Upper lobe of right lung (tissue), 1 donor: ENCODE measurements at regions not wholly inside any gene's neighbourhood (a gene's known extent, or its start where the extent isn't known, plus 50 kb on each side); places are given as distances from the start of the nearest gene placed in this dataset.

ENCODE experiments used
- ATAC-seq: fragments of 200-7000 bp; cut with Tn5 transposase; one replicate; pipeline ENCODE4 v1.9.1; 2020; ENCODE audit warnings: mild to moderate bottlenecking, moderate library complexity
- DNase-seq: peaks from one replicate; pipeline ENCODE4 v3.0.0-alpha.2; 2020
- H3K27ac ChIP-seq: fragments of 200-600 bp; one replicate; pipeline ENCODE4 v1.8.0; 2022
- H3K27me3 ChIP-seq: fragments of 200-600 bp; one replicate; pipeline ENCODE4 v1.8.0; 2022; ENCODE audit warnings: mild to moderate bottlenecking
- H3K36me3 ChIP-seq: fragments of 200-600 bp; one replicate; pipeline ENCODE4 v1.8.0; 2022
- H3K4me1 ChIP-seq: fragments of 200-600 bp; one replicate; pipeline ENCODE4 v1.8.0; 2022
- H3K4me3 ChIP-seq: fragments of 200-600 bp; one replicate; pipeline ENCODE4 v1.8.0; 2022; ENCODE audit warnings: mild to moderate bottlenecking
- H3K9me3 ChIP-seq: fragments of 200-600 bp; one replicate; pipeline ENCODE4 v1.8.0; 2022
- CTCF ChIP-seq: fragments of 200-600 bp; IDR thresholded peaks from one replicate; pipeline ENCODE4 v1.8.0; 2022; ENCODE audit warnings: antibody characterized with exemption
- intact Hi-C: fragments of 100-400 bp; cut with DNase I; formaldehyde crosslinking; loops from one replicate; pipeline ENCODE4 v1.11.0; 2022
- donor health status: DM: no; HTN: yes; CAD: no; lungs with severe emphysema.

DNA sequence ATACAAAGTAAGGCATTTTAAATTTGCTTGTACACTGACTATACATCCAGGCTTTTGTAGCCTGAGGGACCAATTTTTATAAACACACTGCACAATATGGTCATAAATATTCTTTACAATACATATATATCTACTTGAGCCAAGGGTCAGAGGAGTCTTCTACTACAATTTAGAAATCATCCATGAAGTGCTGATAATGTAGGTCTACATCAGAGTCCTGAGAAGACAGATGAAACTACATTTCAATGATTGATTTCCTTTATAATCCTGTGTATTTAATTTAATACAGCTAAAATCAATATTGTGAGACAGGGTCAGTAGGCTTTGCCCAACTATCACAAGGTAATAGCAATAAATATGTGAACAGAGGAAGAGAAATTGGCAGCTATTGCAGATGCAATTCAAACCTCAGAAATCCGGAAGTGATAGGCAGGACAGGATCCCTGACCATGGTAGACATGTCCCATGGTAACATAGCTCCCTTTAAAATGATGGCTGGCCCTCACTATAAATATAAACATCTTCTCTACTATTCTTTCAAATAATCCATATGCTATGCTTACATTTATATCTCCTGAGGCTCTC lies 318.0 kb upstream of the POT1 start:
- no peaks in the 10 kb centered on the region for H3K9me3 ChIP-seq
- no peak overlapping the region for H3K4me3 ChIP-seq
- no peak for TF ChIP-seq CTCF
- H3K4me1 ChIP-seq = no peaks in the 10 kb centered on the region
- intact Hi-C loops = no loop called here
- no peak overlapping the region for H3K27ac ChIP-seq
- no peaks in the 10 kb centered on the region for H3K36me3 ChIP-seq
- ATAC-seq = no peak
- H3K27me3 ChIP-seq = no peaks in the 10 kb centered on the region
- no peak for DNase-seq

DNA sequence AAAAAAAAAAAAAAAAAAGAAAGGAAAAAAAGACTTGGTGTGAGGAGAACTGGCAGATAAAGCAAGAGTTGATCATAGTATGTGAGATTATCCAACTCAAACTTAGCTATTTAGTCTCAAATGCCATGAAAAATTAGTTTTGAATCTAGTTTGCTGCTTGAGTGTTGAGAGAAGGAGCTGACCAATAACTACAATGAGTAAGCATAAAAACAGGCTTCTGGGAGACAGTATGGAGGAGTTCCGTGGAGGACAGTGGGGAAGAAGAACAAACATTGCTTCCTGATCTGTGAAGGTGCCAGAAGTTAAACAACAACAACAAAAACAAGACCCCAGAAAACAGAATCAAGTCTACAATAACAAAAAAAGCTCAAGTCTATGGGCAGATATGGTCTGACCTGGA lies 317.1 kb upstream of the POT1 start:
- Histone ChIP-seq H3K27ac (no peak overlapping the region), H3K9me3 (no peaks in the 10 kb centered on the region), H3K27me3 (no peaks in the 10 kb centered on the region), H3K4me1 (no peaks in the 10 kb centered on the region), H3K36me3 (no peaks in the 10 kb centered on the region), H3K4me3 (no peak overlapping the region)
- no peak for TF ChIP-seq CTCF
- DNase-seq (no peak), ATAC-seq (no peak)
- intact Hi-C loops = no loop called here

- H3K36me3 ChIP-seq = no peaks in the 10 kb centered on the region
- DNase-seq (no peak), ATAC-seq (no peak)
- no peak overlapping the region for H3K27ac ChIP-seq
- no peak for TF ChIP-seq CTCF
- H3K27me3 ChIP-seq = no peaks in the 10 kb centered on the region
- no peaks in the 10 kb centered on the region for H3K9me3 ChIP-seq
- H3K4me3 ChIP-seq = no peak overlapping the region
- no peaks in the 10 kb centered on the region for H3K4me1 ChIP-seq
- intact Hi-C loops = no loop called here
Measured at GRCh38 chr7:125241548-125241947, 311.9 kb upstream of the POT1 start.

DNA sequence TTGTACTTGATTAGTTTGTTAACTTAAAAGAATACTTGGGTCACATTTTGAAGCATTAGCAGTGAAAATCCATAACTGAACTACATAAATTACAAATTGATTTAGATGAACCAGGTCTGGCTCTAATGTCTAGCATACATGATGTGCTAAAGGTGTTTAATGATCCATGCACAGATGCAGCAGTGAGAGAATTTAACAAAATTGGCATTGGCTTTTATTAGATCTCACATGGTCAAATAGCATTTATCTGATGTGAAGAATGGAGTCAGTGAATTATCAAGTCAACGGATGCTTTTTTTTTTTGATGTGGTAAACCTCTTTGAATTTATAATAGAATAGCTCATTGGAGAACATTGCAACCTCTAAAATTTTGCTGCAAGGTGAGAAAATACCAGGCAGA lies 293.0 kb upstream of the POT1 start:
- intact Hi-C loops = no loop called here
- H3K36me3 ChIP-seq = no peaks in the 10 kb centered on the region
- H3K9me3 ChIP-seq = no peaks in the 10 kb centered on the region
- no peak for DNase-seq
- H3K27ac ChIP-seq = no peak overlapping the region
- H3K4me1 ChIP-seq = no peaks in the 10 kb centered on the region
- H3K27me3 ChIP-seq = no peaks in the 10 kb centered on the region
- no peak overlapping the region for H3K4me3 ChIP-seq
- no peak for ATAC-seq
- TF ChIP-seq CTCF = no peak

GRCh38 chr7:125218076-125218475 lies 288.5 kb upstream of the POT1 start:
- Histone ChIP-seq H3K9me3 (no peaks in the 10 kb centered on the region), H3K36me3 (no peaks in the 10 kb centered on the region), H3K27me3 (no peaks in the 10 kb centered on the region), H3K4me1 (no peaks in the 10 kb centered on the region), H3K27ac (no peak overlapping the region), H3K4me3 (no peak overlapping the region)
- TF ChIP-seq CTCF = no peak
- intact Hi-C loops = no loop called here
- ATAC-seq (no peak), DNase-seq (no peak)

DNA sequence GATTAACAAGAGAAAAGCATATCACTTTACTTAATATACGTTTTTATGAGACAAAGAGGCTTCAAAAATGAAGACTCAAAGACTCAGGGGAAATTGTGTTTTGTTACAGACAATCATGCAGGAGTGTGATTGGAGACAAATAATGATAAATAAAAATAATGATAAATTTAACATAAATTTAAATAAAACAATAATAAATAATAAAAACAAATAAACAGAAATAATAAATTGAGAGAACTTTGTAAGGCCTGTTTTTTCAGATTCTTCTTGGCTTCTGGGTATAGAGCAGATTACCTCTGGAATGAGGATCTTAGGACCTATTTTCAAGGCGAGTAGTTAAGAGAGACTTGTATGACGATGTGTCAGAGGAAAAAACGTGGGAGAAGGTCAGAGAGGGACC lies 271.4 kb upstream of the POT1 start:
- intact Hi-C loops = no loop called here
- ATAC-seq (no peak), DNase-seq (no peak)
- no peak overlapping the region for H3K4me3 ChIP-seq
- no peaks in the 10 kb centered on the region for H3K36me3 ChIP-seq
- no peaks in the 10 kb centered on the region for H3K9me3 ChIP-seq
- no peaks in the 10 kb centered on the region for H3K27me3 ChIP-seq
- H3K27ac ChIP-seq = no peak overlapping the region
- TF ChIP-seq CTCF = no peak
- no peaks in the 10 kb centered on the region for H3K4me1 ChIP-seq
